ENCODE measurements at regions not wholly inside any gene's neighbourhood (a gene's known extent, or its start where the extent isn't known, plus 50 kb on each side); places are given as distances from the start of the nearest gene placed in this dataset.
A peak's percentile ranks its signal among the peaks of the same experiment; 100 is the strongest.

DNA sequence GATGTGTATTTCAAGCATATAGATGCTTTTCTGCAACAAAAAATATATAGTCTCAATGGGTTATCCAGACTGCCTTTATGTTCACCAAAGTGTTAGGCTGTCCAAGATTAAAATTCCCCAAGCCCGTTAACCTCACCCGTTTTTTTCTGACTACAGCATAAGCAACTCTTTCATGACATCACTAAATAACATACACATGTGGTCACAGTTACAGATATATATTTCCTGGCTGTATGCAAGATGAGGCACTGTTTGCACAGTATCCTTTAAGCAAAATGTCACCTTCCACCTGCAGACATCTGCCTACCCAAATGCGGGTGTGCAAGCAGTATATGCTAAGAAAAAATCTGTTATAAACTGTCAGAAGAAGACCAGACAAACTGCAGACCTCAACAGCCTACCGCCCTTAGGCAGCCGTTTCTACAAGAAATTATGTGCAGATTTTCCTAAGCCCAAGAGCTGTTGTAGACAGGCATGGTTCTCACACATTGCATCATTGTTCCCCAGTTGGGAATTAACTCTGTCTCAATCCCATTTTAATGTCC lies 183.1 kb upstream of the MXRA5 start:
- Histone ChIP-seq H4K20me1 (ENCODE audit: control insufficient read depth, extremely low read depth, insufficient read depth, low read length) (no peaks in the 10 kb centered on the region), H3K4me2 (ENCODE audit: extremely low read depth, insufficient read depth, low read length) (no peak overlapping the region), H3K27ac (ENCODE audit: insufficient read depth, low read length) (no peak overlapping the region), H3K36me3 (ENCODE audit: control insufficient read depth, insufficient read depth, low read length) (no peaks in the 10 kb centered on the region), H3K27me3 (ENCODE audit: control insufficient read depth, insufficient read depth, low read length) (no peaks in the 10 kb centered on the region), H3K9me3 (ENCODE audit: control insufficient read depth, insufficient read depth, low read depth, low read length) (no peaks in the 10 kb centered on the region), H3K4me3 (replicated peaks in 1 of 4; ENCODE audit: control extremely low read depth in 1 of 4, insufficient read depth in 1 of 4, low read depth in 3 of 4, low read length in 4 of 4) (no peak overlapping the region), H2AFZ (ENCODE audit: low read length) (no peak overlapping the region), H3K9ac (ENCODE audit: insufficient read depth, low read length) (no peak overlapping the region), H3K79me2 (ENCODE audit: control insufficient read depth, insufficient read depth, low read length) (no peaks in the 10 kb centered on the region), H3K4me1 (ENCODE audit: control insufficient read depth, extremely low read depth, insufficient read depth, low read length) (no peaks in the 10 kb centered on the region)
- no peak for TF ChIP-seq EZH2 (IDR thresholded peaks at IDR 0.05; ENCODE audit: low read length, missing control alignments)
- TF ChIP-seq, protein P1, sequence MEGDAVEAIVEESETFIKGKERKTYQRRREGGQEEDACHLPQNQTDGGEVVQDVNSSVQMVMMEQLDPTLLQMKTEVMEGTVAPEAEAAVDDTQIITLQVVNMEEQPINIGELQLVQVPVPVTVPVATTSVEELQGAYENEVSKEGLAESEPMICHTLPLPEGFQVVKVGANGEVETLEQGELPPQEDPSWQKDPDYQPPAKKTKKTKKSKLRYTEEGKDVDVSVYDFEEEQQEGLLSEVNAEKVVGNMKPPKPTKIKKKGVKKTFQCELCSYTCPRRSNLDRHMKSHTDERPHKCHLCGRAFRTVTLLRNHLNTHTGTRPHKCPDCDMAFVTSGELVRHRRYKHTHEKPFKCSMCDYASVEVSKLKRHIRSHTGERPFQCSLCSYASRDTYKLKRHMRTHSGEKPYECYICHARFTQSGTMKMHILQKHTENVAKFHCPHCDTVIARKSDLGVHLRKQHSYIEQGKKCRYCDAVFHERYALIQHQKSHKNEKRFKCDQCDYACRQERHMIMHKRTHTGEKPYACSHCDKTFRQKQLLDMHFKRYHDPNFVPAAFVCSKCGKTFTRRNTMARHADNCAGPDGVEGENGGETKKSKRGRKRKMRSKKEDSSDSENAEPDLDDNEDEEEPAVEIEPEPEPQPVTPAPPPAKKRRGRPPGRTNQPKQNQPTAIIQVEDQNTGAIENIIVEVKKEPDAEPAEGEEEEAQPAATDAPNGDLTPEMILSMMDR (conservative IDR thresholded peaks at IDR 0.05 in 1 of 2, IDR thresholded peaks at IDR 0.05 in 1 of 2; ENCODE audit: low read depth in 1 of 2, low read length in 2 of 2) = no peak
- no peak for DNase-seq (ENCODE audit: low read depth in 2 of 2)

- no peak overlapping the region for H3K27ac ChIP-seq (ENCODE audit: insufficient read depth, low read length)
- H4K20me1 ChIP-seq (ENCODE audit: control insufficient read depth, extremely low read depth, insufficient read depth, low read length) = no peaks in the 10 kb centered on the region
- no peaks in the 10 kb centered on the region for H3K36me3 ChIP-seq (ENCODE audit: control insufficient read depth, insufficient read depth, low read length)
- peak in 1 of 2 donors; percentile 68 for DNase-seq (ENCODE audit: low read depth in 2 of 2)
- H3K79me2 ChIP-seq (ENCODE audit: control insufficient read depth, insufficient read depth, low read length) = no peaks in the 10 kb centered on the region
- no peak overlapping the region for H3K4me2 ChIP-seq (ENCODE audit: extremely low read depth, insufficient read depth, low read length)
- no peaks in the 10 kb centered on the region for H3K9me3 ChIP-seq (ENCODE audit: control insufficient read depth, insufficient read depth, low read depth, low read length)
- TF ChIP-seq EZH2 (IDR thresholded peaks at IDR 0.05; ENCODE audit: low read length, missing control alignments) = no peak
- TF ChIP-seq, protein P1 (conservative IDR thresholded peaks at IDR 0.05 in 1 of 2, IDR thresholded peaks at IDR 0.05 in 1 of 2; ENCODE audit: low read depth in 1 of 2, low read length in 2 of 2) = no peak
- H2AFZ ChIP-seq (ENCODE audit: low read length) = no peak overlapping the region
- no peaks in the 10 kb centered on the region for H3K27me3 ChIP-seq (ENCODE audit: control insufficient read depth, insufficient read depth, low read length)
- no peak overlapping the region for H3K4me3 ChIP-seq (replicated peaks in 1 of 4; ENCODE audit: control extremely low read depth in 1 of 4, insufficient read depth in 1 of 4, low read depth in 3 of 4, low read length in 4 of 4)
- H3K4me1 ChIP-seq (ENCODE audit: control insufficient read depth, extremely low read depth, insufficient read depth, low read length) = no peaks in the 10 kb centered on the region
- no peak overlapping the region for H3K9ac ChIP-seq (ENCODE audit: insufficient read depth, low read length)
Observed at GRCh38 chrX:3527811-3528210, 181.4 kb upstream of the MXRA5 start.

- Histone ChIP-seq H3K27me3 (ENCODE audit: control insufficient read depth, insufficient read depth, low read length) (no peaks in the 10 kb centered on the region), H3K36me3 (ENCODE audit: control insufficient read depth, insufficient read depth, low read length) (no peaks in the 10 kb centered on the region), H3K4me2 (ENCODE audit: extremely low read depth, insufficient read depth, low read length) (no peak overlapping the region), H4K20me1 (ENCODE audit: control insufficient read depth, extremely low read depth, insufficient read depth, low read length) (no peaks in the 10 kb centered on the region), H3K9ac (ENCODE audit: insufficient read depth, low read length) (no peak overlapping the region), H3K27ac (ENCODE audit: insufficient read depth, low read length) (peak overlapping the region; percentile 43), H3K9me3 (ENCODE audit: control insufficient read depth, insufficient read depth, low read depth, low read length) (no peaks in the 10 kb centered on the region), H3K79me2 (ENCODE audit: control insufficient read depth, insufficient read depth, low read length) (no peaks in the 10 kb centered on the region), H3K4me1 (ENCODE audit: control insufficient read depth, extremely low read depth, insufficient read depth, low read length) (peaks cover 3% of the 10 kb centered on the region), H2AFZ (ENCODE audit: low read length) (no peak overlapping the region), H3K4me3 (replicated peaks in 1 of 4; ENCODE audit: control extremely low read depth in 1 of 4, insufficient read depth in 1 of 4, low read depth in 3 of 4, low read length in 4 of 4) (no peak overlapping the region)
- TF ChIP-seq EZH2 (IDR thresholded peaks at IDR 0.05; ENCODE audit: low read length, missing control alignments) = no peak
- TF ChIP-seq, protein P1 (conservative IDR thresholded peaks at IDR 0.05 in 1 of 2, IDR thresholded peaks at IDR 0.05 in 1 of 2; ENCODE audit: low read depth in 1 of 2, low read length in 2 of 2) = no peak
- peak in 1 of 2 donors; percentile 63 for DNase-seq (ENCODE audit: low read depth in 2 of 2)
Observed at GRCh38 chrX:3527166-3527565, 180.7 kb upstream of the MXRA5 start.

Measured in fibroblast of lung (primary cell).